CD14-positive monocyte (primary cell): ENCODE measurements at regions not wholly inside any gene's neighbourhood (a gene's known extent, or its start where the extent isn't known, plus 50 kb on each side); places are given as distances from the start of the nearest gene placed in this dataset.

Experiments
- DNase-seq, 3 donors: peaks; one replicate each; pipeline ENCODE4 v3.0.0-alpha.2; 2011 to 2022
- H2AFZ ChIP-seq: 2 replicates; pipeline ENCODE4 v1.6.0; 2012; ENCODE audit warnings: mild to moderate bottlenecking, low read depth, low read length, inconsistent platforms; ENCODE audit not compliant: insufficient read depth, poor library complexity, severe bottlenecking
- H3K27ac ChIP-seq, 2 donors: 1 replicate in 1 of 2; 2 replicates in 1 of 2; pipeline ENCODE4 v1.5.1; 2012 to 2013; ENCODE audit warnings: low read length in 2 of 2, control low read depth in 1 of 2, inconsistent platforms in 1 of 2, low read depth in 1 of 2, mild to moderate bottlenecking in 1 of 2
- H3K27me3 ChIP-seq, 2 donors: one replicate each; pipeline versions ENCODE4 v1.6.0 to v1.6.1; 2011 to 2013; ENCODE audit warnings: low read length in 2 of 2; ENCODE audit not compliant: control insufficient read depth in 2 of 2, insufficient read depth in 2 of 2
- H3K36me3 ChIP-seq, 2 donors: replicated peaks in 1 of 2; 1 replicate in 1 of 2; 2 replicates in 1 of 2; pipeline versions ENCODE4 v1.5.1 to v1.6.1; 2012 to 2013; ENCODE audit warnings: low read length in 2 of 2, control low read depth in 1 of 2, inconsistent platforms in 1 of 2, mild to moderate bottlenecking in 1 of 2; ENCODE audit not compliant: insufficient read depth in 2 of 2, control insufficient read depth in 1 of 2
- H3K4me1 ChIP-seq, 2 donors: 1 replicate in 1 of 2; 2 replicates in 1 of 2; pipeline versions ENCODE4 v1.5.1 to v1.6.1; 2012 to 2013; ENCODE audit warnings: low read length in 2 of 2, control low read depth in 1 of 2, inconsistent platforms in 1 of 2, mild to moderate bottlenecking in 1 of 2, moderate library complexity in 1 of 2; ENCODE audit not compliant: insufficient read depth in 2 of 2, control insufficient read depth in 1 of 2
- H3K4me2 ChIP-seq: replicated peaks from 2 replicates; pipeline ENCODE3; 2012; ENCODE audit warnings: low read length, moderate library complexity, mild to moderate bottlenecking; ENCODE audit not compliant: poor library complexity, severe bottlenecking; ENCODE audit errors: extremely low read depth
- H3K4me3 ChIP-seq, 3 experiments: fragments of 200-600 bp in 1 of 3; sonication (generic) in 1 of 3; replicated peaks in 1 of 3; 1 replicate in 2 of 3; 2 replicates in 1 of 3; pipeline ENCODE4 v1.5.1; 2011 to 2013; ENCODE audit warnings: low read length in 3 of 3, mild to moderate bottlenecking in 3 of 3, control low read depth in 2 of 3, low read depth in 2 of 3, inconsistent platforms in 1 of 3, moderate library complexity in 1 of 3
- H3K79me2 ChIP-seq: 2 replicates; pipeline ENCODE4 v1.6.0; 2012; ENCODE audit warnings: mild to moderate bottlenecking, control low read depth, inconsistent platforms, low read length, moderate library complexity; ENCODE audit not compliant: insufficient read depth
- H3K9ac ChIP-seq: 2 replicates; pipeline ENCODE4 v1.6.0; 2017; ENCODE audit warnings: low read length, mild to moderate bottlenecking; ENCODE audit not compliant: insufficient read depth, poor library complexity, severe bottlenecking
- H3K9me3 ChIP-seq, 2 donors: replicated peaks in 1 of 2; 1 replicate in 1 of 2; 2 replicates in 1 of 2; pipeline versions ENCODE4 v1.5.1 to v1.6.1; 2012 to 2013; ENCODE audit warnings: low read length in 2 of 2, control low read depth in 1 of 2; ENCODE audit not compliant: control insufficient read depth in 1 of 2, insufficient read depth in 1 of 2
- H4K20me1 ChIP-seq: 2 replicates; pipeline ENCODE4 v1.6.0; 2012; ENCODE audit warnings: mild to moderate bottlenecking, low read length, control low read depth, moderate library complexity; ENCODE audit not compliant: insufficient read depth
- H3K27ac Mint-ChIP-seq, 7 donors: one replicate each; pipeline ENCODE4 v1.8.0; 2020; ENCODE audit warnings: mild to moderate bottlenecking in 7 of 7, mixed read lengths in 7 of 7, moderate library complexity in 6 of 7, inconsistent platforms in 2 of 7
- H3K27me3 Mint-ChIP-seq, 3 donors: one replicate each; pipeline ENCODE4 v1.8.0; 2021 to 2022; ENCODE audit warnings: low read depth in 3 of 3, mild to moderate bottlenecking in 3 of 3, mixed read lengths in 3 of 3, moderate library complexity in 3 of 3, inconsistent platforms in 1 of 3
- H3K36me3 Mint-ChIP-seq, 2 donors: one replicate each; pipeline ENCODE4 v1.8.0; 2020; ENCODE audit warnings: mixed read lengths in 2 of 2, inconsistent platforms in 1 of 2, mild to moderate bottlenecking in 1 of 2
- H3K4me1 Mint-ChIP-seq: one replicate; pipeline ENCODE4 v1.8.0; 2020; ENCODE audit warnings: mild to moderate bottlenecking, mixed read lengths
- H3K4me3 Mint-ChIP-seq, 2 donors: one replicate each; pipeline ENCODE4 v1.8.0; 2020; ENCODE audit warnings: mild to moderate bottlenecking in 2 of 2, mixed read lengths in 2 of 2, moderate library complexity in 1 of 2
- H3K9me3 Mint-ChIP-seq, 7 donors: one replicate each; pipeline ENCODE4 v1.8.0; 2020 to 2022; ENCODE audit warnings: mixed read lengths in 7 of 7, mild to moderate bottlenecking in 6 of 7, moderate library complexity in 6 of 7, inconsistent platforms in 2 of 7
- CTCF ChIP-seq: fragments of 200-600 bp; IDR thresholded peaks from one replicate; pipeline ENCODE4 v1.8.0; 2022; ENCODE audit warnings: antibody characterized with exemption, mild to moderate bottlenecking
- whole genome bisulfite sequencing: methylation state at CpG from one replicate; pipeline ENCODE4 v1.1.5; 2013; ENCODE audit warnings: missing lambda C conversion rate; ENCODE audit not compliant: insufficient coverage; 5-methylcytosine and 5-hydroxymethylcytosine counted together
- intact Hi-C, 2 donors: fragments of 100-400 bp; cut with micrococcal nuclease; formaldehyde crosslinking; loops; one replicate each; pipeline versions ENCODE4 v1.15.0 to v1.15.1; 2023

- Histone ChIP-seq H3K9me3 (peaks cover 0 to 6% of the 10 kb centered on the region in 2 donors), H3K4me2 (no peak overlapping the region), H3K4me3 (no peak overlapping the region), H2AFZ (no peak overlapping the region), H3K9ac (no peak overlapping the region), H4K20me1 (no peaks in the 10 kb centered on the region), H3K27me3 (no peaks in the 10 kb centered on the region), H3K4me1 (no peaks in the 10 kb centered on the region), H3K79me2 (no peaks in the 10 kb centered on the region), H3K27ac (no peak overlapping the region), H3K36me3 (no peaks in the 10 kb centered on the region)
- intact Hi-C loops: no loop called here
- TF ChIP-seq CTCF: no peak
- H3K27me3 Mint-ChIP-seq: no peaks in the 10 kb centered on the region
- peaks cover under 1 to 11% (median 3%) of the 10 kb centered on the region in 7 donors for H3K9me3 Mint-ChIP-seq
- DNase-seq: no peak
- no peaks in the 10 kb centered on the region for H3K36me3 Mint-ChIP-seq
- H3K27ac Mint-ChIP-seq: no peak overlapping the region
- no peaks in the 10 kb centered on the region for H3K4me1 Mint-ChIP-seq
- H3K4me3 Mint-ChIP-seq: no peak overlapping the region
- WGBS: 96% methylated on average over 6 of the region's 6 CpGs
These were observed 158.6 kb upstream of the RAB6C start for GRCh38 chr2:129820908-129821307.

GRCh38 chr2:129821445-129821844, 158.0 kb upstream of the RAB6C start:
- H2AFZ ChIP-seq: no peak overlapping the region
- no peak overlapping the region for H3K27ac ChIP-seq
- no peaks in the 10 kb centered on the region for H3K27me3 ChIP-seq
- H3K27ac Mint-ChIP-seq: no peak overlapping the region
- H3K36me3 ChIP-seq: no peaks in the 10 kb centered on the region
- no peak for TF ChIP-seq CTCF
- H3K36me3 Mint-ChIP-seq: no peaks in the 10 kb centered on the region
- intact Hi-C loops: no loop called here
- peaks cover 0 to 9% (median 2%) of the 10 kb centered on the region in 7 donors for H3K9me3 Mint-ChIP-seq
- no peaks in the 10 kb centered on the region for H3K79me2 ChIP-seq
- H3K4me3 Mint-ChIP-seq: no peak overlapping the region
- H3K27me3 Mint-ChIP-seq: no peaks in the 10 kb centered on the region
- no peak overlapping the region for H3K4me2 ChIP-seq
- no peak for DNase-seq
- H3K4me3 ChIP-seq: no peak overlapping the region
- WGBS: 88% methylated on average over 3 of the region's 4 CpGs
- H3K9ac ChIP-seq: no peak overlapping the region
- peaks cover 0 to 6% of the 10 kb centered on the region in 2 donors for H3K9me3 ChIP-seq
- no peaks in the 10 kb centered on the region for H3K4me1 ChIP-seq
- H4K20me1 ChIP-seq: no peaks in the 10 kb centered on the region
- no peaks in the 10 kb centered on the region for H3K4me1 Mint-ChIP-seq
